NOMO-1 treated with dmso at 0.1 percent for 144 hours (cell line): ENCODE measurements at regions not wholly inside any gene's neighbourhood (a gene's known extent, or its start where the extent isn't known, plus 50 kb on each side); places are given as distances from the start of the nearest gene placed in this dataset.
"Not testable (repeated sequence)": the region's sequence is repeated elsewhere in the genome, so short reads cannot be mapped to it uniquely, and the experiment has no call there.

Experiments
- DNase-seq: peaks from one replicate; lab custom pipeline; 2025; ENCODE audit not compliant: unreplicated experiment; lab: John Stamatoyannopoulos, UW

- no peak for DNase-seq
Measured at GRCh38 chr11:95445746-95446333, 214.8 kb upstream of the SESN3 start.

DNA sequence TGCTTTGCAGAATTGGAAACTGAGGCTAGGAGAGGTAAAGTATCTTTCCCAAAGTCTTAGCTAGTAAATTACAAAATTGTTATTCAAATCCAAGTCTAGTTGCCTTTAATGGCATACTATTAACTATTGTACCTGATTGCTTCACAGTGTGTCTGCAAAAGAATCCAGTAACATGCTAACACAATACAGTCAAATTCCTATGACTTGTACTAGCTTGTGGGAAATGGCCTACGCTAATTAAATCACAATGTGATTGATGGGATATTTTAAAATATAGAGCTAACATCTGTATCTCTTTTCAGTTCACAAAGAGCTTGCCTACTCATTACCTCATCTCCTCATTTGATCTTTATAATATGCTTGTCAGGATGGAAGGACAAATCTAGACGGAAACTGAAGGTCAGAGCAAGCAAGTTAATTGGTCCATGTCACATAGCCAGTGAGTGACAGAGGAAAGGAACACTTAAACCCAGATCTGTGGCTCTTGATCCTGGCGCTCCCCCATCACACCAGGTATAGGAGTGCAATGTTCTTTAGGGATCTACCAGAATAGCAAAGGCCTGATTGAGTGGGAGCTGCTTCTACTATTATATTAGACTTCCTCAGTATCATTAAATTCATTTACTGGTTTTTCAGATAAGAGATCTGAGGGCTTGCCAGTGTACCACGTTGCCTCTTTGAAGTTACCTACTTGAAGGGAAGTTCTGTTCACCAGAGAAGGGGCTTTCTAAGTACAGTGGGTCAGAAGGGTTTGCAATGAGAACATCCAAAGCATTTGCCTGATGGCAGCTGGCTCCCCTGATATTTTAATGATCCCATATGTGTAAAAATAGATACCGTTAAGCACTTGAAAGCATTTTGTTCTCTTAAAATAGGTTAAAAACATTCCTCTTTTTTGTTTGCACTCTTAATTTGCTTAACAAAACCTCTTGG lies 213.6 kb upstream of the SESN3 start:
- DNase-seq, result no peak

GRCh38 chr11:95443386-95443785 lies 212.4 kb upstream of the SESN3 start:
- no peak for DNase-seq

DNA sequence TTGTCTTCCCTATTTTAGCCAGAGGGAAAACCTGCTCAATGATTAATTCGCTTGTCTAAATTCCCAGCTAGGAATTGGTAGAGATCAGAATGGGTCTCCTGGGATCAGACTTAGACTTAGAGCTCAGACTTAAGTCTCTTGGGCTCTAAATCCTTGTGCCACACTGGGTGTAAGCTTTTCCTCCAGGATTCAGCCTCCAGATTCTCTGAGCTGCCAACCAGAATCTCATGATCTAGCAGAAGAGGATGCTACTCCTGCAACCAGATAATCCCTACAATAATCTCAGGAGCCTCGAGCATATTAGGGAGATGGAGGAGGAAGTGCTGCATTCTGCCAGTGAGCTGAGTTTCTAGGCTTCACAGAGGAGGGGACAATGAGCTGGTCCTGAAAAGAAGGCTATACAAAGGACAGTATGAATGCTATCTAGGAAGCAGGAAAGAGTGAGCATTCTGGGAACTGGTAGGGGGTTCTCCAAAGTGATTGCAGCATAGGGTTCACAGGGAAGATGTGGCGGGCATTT lies 211.6 kb upstream of the SESN3 start:
- DNase-seq, result no peak

DNA sequence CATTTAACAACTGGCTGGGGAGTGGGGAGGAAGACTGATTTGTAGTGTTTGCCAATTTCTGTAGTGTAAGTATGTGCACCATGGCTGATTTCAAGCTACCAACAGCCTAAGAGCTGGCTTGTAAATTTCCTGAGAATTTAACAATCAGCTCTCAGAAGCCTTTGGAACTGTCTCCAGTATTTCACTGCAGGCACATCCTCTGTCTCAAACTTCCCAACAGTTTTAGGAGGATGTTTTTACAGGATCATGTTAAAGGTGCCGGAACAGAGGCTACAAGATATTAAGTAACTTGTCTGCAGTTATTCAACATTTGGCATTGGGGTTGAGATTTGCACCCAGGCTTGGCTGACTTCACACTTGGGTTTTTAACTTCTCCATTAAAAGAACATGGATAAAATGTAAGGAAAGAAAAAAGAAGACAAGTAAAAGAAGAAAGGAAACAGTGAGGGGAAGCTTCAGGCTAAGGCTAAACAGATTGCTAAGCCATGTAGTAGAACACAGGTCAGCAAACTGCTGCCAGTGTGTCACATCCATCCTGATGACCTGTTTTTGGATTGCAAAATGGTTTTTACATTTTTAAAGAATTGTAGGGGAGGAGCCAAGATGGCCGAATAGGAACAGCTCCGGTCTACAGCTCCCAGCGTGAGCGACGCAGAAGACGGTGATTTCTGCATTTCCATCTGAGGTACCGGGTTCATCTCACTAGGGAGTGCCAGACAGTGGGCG lies 204.8 kb upstream of the SESN3 start:
- no peak for DNase-seq

DNA sequence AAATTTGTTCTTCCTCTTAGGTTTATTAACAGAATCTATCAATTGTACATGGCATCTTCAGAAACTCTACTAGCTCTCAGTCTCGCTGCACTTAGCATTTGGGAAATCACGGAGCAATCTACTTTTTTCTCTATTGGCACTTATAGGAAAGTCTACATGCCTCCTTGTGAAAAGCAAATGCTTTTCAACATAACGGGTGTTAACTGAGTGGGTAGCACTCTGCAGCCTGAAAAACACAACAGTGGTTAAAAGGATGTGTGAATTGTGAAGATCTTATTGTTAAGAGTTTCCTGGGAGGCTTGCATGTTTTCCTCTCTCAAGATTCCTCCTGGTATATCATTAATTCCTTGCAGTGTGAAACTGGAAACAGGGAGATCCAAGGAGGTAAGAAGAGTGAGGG lies 204.2 kb upstream of the SESN3 start:
- DNase-seq, result no peak

DNA sequence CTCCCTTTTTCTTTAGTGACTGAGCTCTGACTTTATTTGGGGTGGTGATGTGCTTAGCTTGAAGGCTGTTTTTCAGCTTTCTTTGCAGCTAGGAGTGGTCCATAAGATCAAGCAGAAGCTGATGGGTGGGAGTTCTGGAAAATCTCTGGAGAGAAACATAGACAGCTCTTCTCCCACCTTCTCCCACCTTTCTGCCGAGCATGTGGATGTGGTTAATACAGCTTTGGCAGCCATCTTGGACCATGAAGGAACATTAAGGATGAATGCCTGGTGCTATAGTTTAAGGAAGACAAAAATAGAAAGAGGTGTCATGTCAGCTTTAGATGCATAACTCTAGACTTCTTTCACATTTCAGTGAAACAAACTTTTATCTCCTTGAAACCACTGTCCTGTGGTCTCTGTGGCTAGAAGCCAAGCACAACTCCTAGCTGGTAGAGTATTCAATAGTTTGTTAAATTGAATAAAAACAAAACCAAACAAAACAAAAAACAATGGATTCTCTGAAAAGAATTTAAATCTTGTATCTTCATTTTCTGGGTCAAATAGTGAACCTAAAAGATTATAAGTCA lies 203.6 kb upstream of the SESN3 start:
- DNase-seq, result no peak

DNA sequence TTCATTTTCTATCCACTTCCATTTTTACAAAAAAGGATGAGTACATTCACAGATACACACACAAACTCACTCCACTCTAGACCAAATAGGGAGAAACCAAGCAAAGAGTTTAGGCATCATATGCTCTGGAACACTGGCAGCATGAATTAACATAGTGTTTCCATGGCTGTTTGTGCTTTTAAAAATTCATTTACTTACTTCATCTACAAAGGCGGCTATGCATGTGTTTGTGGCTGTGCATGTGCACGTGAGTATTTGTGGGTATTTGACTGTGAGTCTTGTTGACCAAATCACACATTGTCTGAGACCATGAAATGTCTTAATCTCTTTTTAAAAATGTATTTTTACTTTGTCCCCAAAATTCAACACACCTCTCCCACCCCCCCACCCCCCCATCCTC lies 203.0 kb upstream of the SESN3 start:
- no peak for DNase-seq

GRCh38 chr11:95432714-95433503 lies 201.9 kb upstream of the SESN3 start:
- no peak for DNase-seq

DNA sequence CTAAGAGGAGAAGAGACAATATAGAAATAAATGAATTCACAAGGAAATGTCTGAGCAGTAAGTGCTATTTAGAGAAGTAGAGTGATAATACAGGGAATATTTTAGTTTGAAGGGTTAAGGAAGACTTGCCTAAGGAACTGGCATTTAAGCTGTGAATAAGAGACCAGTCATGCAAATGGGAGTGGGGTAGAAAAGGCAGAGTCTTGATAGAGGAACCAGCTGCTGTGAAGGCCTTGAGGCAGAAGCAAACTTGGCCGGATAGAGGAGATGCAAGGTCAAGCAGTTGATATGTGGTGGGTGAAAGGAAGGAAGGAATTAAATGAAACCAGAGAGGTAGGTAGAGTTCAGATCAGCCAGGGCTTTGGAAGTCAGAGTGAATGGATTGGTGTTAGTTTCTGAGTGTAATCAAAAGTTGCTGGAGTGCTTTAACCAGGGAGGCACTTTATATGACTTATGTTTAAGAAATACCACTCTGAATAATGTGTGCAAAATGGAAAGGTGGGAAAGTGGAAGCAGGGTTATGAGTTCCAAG lies 198.4 kb upstream of the SESN3 start:
- DNase-seq, result no peak

GRCh38 chr11:95426823-95427462 lies 195.9 kb upstream of the SESN3 start:
- DNase-seq, result no peak

GRCh38 chr11:95419915-95420314 lies 188.9 kb upstream of the SESN3 start:
- no peak for DNase-seq

DNA sequence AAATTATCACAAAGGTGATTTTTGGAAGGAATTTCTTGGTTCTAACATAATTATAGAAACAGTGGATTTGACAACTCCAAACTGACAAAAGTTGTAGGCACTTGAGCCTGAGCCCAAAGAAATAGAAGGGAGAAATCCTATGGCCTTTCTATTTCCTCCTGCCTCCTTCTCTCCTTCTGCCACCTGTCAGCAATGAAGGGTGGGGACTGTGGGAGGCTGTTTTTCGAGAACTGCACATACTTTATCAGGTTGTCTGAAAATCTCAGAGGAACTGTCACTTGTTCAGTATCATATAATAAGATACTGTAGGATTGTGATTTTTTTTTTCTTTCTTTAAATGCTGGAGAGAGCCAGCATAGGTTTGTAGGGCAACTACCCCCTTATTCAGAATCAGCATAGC lies 187.9 kb upstream of the SESN3 start:
- no peak for DNase-seq

DNA sequence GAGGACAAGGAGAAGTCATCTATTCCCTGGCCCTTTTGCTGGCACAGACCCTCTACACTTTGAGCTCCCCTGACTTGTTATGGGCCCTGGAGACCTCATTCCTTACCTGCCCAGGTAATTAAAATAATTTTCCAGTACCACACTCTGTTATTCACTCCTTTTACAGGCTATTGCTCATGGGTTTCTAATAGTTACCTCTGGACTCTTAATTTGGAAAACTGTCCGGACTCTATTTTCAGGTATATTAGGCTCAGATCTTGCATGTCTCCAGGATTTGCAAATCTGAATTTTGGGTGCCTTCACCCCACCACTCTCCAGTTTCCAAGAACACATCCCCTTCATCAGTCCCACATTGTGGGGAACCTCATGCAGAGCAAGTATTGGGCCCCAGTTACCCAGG lies 186.8 kb upstream of the SESN3 start:
- no peak for DNase-seq

DNA sequence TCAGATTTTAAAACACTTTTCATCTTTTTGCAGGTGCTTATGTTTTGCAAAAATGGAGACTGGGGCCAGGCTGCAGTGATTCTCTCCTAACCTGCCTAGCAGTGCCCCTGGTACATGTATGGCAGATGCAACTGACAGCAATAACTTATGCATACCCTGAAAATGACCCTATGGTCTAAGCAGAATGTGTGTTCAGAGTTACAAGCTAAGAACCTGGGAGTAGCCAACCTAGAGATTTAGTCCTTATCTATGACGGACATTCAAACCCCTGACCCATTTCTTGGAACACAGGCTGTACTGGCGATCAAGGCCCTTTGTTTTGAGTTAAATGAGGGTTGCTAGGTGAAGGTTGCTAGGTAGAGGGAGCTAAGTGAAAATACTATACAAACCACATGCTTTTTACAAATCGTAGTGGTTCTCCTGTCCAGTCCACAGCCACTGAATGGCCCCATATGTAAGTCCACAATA lies 184.9 kb upstream of the SESN3 start:
- DNase-seq, result no peak

DNA sequence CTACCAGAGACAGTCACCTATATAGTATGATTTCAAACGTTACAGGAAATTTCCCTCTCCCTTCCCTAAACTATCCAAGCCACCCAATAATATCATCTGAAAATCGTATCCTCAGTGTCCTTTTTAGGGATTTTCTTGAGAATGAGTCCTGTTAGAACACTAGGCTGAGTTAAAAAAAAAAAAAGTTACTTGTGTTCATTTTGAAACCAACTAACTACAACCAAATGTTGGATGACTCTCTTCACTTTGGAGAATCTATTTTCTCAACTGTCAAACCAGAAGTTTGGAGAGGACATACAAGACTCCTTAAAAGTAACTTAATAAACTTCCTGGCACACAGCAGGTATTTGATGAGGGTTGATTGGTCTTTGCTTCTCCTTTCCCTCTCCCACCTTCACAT lies 183.2 kb upstream of the SESN3 start:
- DNase-seq, result no peak

GRCh38 chr11:95413761-95414160 lies 182.8 kb upstream of the SESN3 start:
- no peak for DNase-seq

GRCh38 chr11:95413021-95413420 lies 182.0 kb upstream of the SESN3 start:
- no peak for DNase-seq

- DNase-seq, result no peak
Measured at GRCh38 chr11:95412074-95412473, 181.1 kb upstream of the SESN3 start.

- not testable (repeated sequence) for DNase-seq
Measured at GRCh38 chr11:95410707-95411106, 179.7 kb upstream of the SESN3 start.
